HG03060 (cell line): ENCODE measurements at regions not wholly inside any gene's neighbourhood (a gene's known extent, or its start where the extent isn't known, plus 50 kb on each side); places are given as distances from the start of the nearest gene placed in this dataset.
"Not testable (repeated sequence)": the region's sequence is repeated elsewhere in the genome, so short reads cannot be mapped to it uniquely, and the experiment has no call there.

ENCODE experiments used
- ATAC-seq: cut with Tn5 transposase; IDR thresholded peaks from one replicate; pipeline ENCODE4 v1.9.1; 2021; ENCODE audit warnings: low read depth, moderate number of reproducible peaks; ENCODE audit not compliant: unreplicated experiment

- ATAC-seq, result no peak
These were observed 474.9 kb upstream of the MIR17HG start for GRCh38 chr13:90872491-90873025.

- no peak for ATAC-seq
These were observed 466.7 kb upstream of the MIR17HG start for GRCh38 chr13:90880790-90881189.

- no peak for ATAC-seq
These were observed 464.9 kb upstream of the MIR17HG start for GRCh38 chr13:90882551-90882950.

GRCh38 chr13:90883592-90883991 lies 463.9 kb upstream of the MIR17HG start:
- ATAC-seq, result no peak

GRCh38 chr13:90884066-90884465 lies 463.4 kb upstream of the MIR17HG start:
- ATAC-seq, result no peak

- ATAC-seq, result no peak
These were observed 457.3 kb upstream of the MIR17HG start for GRCh38 chr13:90889906-90890834.

- ATAC-seq, result no peak
These were observed 456.2 kb upstream of the MIR17HG start for GRCh38 chr13:90891329-90891728.

GRCh38 chr13:90893199-90893598 lies 454.3 kb upstream of the MIR17HG start:
- not testable (repeated sequence) for ATAC-seq

- no peak for ATAC-seq
These were observed 451.5 kb upstream of the MIR17HG start for GRCh38 chr13:90896002-90896401.

- ATAC-seq, result no peak
These were observed 448.7 kb upstream of the MIR17HG start for GRCh38 chr13:90898811-90899210.

GRCh38 chr13:90899416-90899815 lies 448.1 kb upstream of the MIR17HG start:
- no peak for ATAC-seq

GRCh38 chr13:90902255-90902654 lies 445.2 kb upstream of the MIR17HG start:
- no peak for ATAC-seq

GRCh38 chr13:90906554-90906953 lies 440.9 kb upstream of the MIR17HG start:
- ATAC-seq, result no peak

- no peak for ATAC-seq
These were observed 438.7 kb upstream of the MIR17HG start for GRCh38 chr13:90908792-90909191.

- ATAC-seq, result no peak
These were observed 437.4 kb upstream of the MIR17HG start for GRCh38 chr13:90910018-90910639.

- ATAC-seq, result no peak
These were observed 435.2 kb upstream of the MIR17HG start for GRCh38 chr13:90912247-90912646.

- no peak for ATAC-seq
These were observed 429.0 kb upstream of the MIR17HG start for GRCh38 chr13:90918536-90918935.

GRCh38 chr13:90919153-90919552 lies 428.3 kb upstream of the MIR17HG start:
- no peak for ATAC-seq

GRCh38 chr13:90926459-90926858 lies 421.0 kb upstream of the MIR17HG start:
- ATAC-seq, result no peak

GRCh38 chr13:90928109-90928508 lies 419.4 kb upstream of the MIR17HG start:
- ATAC-seq, result no peak

GRCh38 chr13:90933097-90933826 lies 414.2 kb upstream of the MIR17HG start:
- no peak for ATAC-seq
